GM20000 (cell line): ENCODE measurements at regions not wholly inside any gene's neighbourhood (a gene's known extent, or its start where the extent isn't known, plus 50 kb on each side); places are given as distances from the start of the nearest gene placed in this dataset.

Experiments
- DNase-seq: peaks from one replicate; pipeline ENCODE4 v3.0.0; 2012; ENCODE audit warnings: low spot score
- CTCF ChIP-seq: IDR thresholded peaks from 2 replicates; pipeline ENCODE4 v1.5.1; 2012; ENCODE audit warnings: mild to moderate bottlenecking, control low read depth; ENCODE audit errors: extremely low read depth, missing control alignments

- TF ChIP-seq CTCF = no peak
- DNase-seq = no peak
These were observed 386.2 kb downstream of the RAB28 start for GRCh38 chr4:13097971-13098370.

- no peak for DNase-seq
- TF ChIP-seq CTCF = no peak
These were observed 388.4 kb downstream of the RAB28 start for GRCh38 chr4:13095722-13096121.

GRCh38 chr4:13093170-13093569 is 391.0 kb downstream of the RAB28 start:
- DNase-seq = no peak
- TF ChIP-seq CTCF = no peak

GRCh38 chr4:13092702-13093101 is 391.4 kb downstream of the RAB28 start:
- no peak for TF ChIP-seq CTCF
- DNase-seq = no peak

- no peak for TF ChIP-seq CTCF
- no peak for DNase-seq
These were observed 394.5 kb downstream of the RAB28 start for GRCh38 chr4:13089659-13089998.

- DNase-seq = no peak
- no peak for TF ChIP-seq CTCF
These were observed 395.1 kb downstream of the RAB28 start for GRCh38 chr4:13088726-13089658.

- DNase-seq = no peak
- no peak for TF ChIP-seq CTCF
These were observed 397.1 kb downstream of the RAB28 start for GRCh38 chr4:13087041-13087440.
